DMS53 (cell line): ENCODE measurements at regions not wholly inside any gene's neighbourhood (a gene's known extent, or its start where the extent isn't known, plus 50 kb on each side); places are given as distances from the start of the nearest gene placed in this dataset.

Experiments used
- DNase-seq: peaks from one replicate; lab custom pipeline; 2025; lab: John Stamatoyannopoulos, UW

DNA sequence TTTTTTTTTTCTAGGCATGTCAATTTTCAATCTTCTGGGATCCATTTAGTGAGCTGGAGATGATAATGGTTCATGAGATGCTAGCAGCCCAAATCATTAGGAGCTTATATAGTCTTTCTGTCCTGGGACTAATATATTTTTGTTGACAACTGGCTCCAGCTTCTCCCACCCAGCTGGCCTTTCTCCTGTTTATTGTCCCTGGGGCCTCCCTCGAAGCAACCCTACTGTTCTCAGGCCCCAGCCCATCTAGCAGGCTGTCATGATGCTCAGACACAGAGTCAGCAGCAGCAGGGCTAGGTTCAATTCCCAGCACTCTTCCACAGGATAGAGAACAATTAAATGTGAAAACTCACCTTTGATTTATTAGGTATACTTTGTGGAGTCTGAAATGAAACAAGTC is 127.6 kb upstream of the MID1 start:
- no peak for DNase-seq

DNA sequence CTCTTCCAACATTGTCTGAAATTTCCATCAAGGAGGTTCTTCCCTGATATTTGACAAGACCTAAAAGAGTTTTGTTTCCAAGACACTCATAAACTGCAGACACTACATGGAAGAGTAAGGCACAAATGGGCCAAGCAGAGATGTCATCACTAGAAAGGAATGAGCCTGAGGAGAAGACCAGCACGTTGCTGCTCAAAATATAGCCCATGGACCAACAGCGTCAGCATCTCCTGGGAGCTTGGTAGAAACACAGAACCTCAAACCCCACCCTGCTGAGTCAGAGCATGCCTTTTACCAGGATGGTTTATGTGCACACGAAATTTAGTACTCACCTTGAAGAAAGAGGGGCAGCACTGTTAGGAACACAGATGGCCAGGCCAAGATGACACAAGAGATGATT is 128.7 kb upstream of the MID1 start:
- DNase-seq: no peak

DNA sequence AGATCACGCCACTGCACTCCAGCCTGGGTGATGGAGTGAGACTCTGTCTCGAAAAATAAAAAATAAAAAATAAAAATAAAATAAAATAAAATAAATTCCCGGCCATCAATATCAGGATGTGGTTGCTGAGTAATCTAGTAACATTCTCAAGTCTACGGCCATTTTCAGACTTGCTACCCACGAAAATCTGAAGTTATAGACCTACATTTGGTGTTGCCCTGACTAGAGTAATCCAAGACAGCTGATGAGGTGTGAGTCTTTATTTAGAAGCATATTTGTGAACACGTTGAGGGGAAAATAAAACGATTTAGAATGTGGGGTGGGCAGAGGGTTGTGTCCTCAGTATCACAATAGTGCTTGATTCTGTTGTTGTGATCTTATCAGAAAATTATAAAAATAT is 130.2 kb upstream of the MID1 start:
- DNase-seq: no peak

DNA sequence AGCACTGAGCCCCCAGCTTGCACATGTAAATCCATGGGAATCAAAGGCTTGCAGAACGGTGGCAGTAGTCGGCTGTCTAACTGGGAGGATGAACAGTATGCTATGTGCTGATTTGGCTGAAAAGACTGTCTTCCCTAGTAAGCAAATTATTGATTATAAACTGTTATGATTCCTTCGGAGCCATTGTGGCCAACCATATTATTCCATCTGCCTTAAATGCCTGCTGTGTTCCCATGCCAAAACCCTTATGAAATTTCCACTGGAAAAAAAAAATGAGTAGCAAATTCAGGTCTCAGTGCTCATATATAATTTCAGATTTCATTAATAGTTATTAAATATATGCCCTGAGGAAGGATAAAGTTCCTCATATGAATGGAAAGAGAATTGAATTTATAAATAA is 132.7 kb upstream of the MID1 start:
- DNase-seq: no peak

DNA sequence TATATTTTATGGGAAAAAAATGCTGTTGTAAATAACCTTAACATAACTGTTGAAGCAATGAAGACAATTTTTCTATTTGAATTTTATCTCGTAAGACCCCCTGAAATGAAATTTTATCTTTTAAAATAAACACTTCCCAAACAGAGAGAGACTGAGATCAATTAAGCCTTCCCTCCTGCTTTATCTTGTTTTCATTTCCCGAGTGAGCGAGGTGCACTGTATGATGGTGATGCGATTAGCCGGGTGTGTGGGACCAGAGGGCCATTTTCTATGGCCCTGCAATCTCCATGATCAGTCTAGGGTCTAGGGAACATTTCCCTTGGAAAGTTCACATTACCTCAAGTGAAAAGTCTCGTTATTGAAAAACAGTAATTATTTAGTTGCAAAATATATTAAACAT is 134.1 kb upstream of the MID1 start:
- no peak for DNase-seq

DNA sequence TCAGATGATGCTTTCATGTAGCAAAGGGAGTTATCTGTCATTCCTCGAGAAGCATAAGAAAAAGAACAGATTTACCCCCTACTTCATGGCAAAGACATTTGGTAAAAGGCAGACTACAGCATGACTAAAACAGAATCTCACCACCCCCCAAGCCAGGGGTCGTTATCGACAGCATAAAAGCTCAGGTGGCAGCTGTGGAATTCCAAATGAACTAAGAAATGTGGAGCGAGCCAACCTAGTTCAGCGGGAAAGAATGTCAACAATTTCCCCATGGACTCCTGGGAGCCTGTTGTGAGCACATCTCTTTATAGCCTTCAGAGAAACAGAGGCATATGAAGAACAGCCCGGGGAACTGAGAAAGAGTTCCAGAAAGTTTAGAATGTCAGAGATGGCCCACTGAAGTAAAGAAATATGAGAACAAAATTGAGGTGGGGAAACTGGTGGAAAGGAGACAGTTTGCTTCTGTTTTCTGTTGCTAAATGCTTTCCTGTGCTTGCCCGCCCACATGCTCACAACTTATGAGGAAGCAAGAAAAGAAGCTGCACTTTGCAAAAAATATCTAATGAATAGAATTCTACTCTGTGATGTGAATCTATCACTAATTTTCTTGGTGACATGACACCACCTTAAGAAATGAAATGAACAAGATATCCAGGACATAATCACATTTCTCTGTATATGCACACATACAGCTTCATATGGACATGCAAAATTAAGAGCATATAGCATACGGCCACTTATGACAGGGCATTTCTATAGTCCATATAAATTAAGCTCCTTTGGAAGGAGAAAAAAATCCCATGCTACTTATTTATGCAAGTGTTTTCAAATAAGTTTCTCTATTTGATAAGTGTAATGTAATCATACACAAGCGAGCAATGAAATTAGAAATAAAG is 135.3 kb upstream of the MID1 start:
- no peak for DNase-seq

DNA sequence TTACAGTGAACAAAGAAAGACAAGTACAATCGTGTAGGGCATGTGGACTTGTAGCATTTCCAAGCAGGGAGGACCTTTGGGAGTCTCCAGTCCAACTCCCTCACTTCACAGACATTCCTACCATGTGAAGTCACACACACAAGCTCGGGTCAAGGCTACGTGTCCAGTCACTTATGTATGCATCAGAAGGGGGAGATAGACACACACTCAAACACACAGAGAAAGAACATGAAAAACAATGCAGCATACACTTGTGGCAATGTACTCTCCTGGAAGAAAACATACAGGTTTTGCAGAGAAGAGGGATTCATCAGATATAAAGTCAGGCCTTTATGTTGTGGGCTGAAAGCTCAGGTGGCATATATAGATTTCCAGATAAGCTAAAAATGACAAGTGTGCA is 136.1 kb upstream of the MID1 start:
- peak; percentile 0 for DNase-seq

DNA sequence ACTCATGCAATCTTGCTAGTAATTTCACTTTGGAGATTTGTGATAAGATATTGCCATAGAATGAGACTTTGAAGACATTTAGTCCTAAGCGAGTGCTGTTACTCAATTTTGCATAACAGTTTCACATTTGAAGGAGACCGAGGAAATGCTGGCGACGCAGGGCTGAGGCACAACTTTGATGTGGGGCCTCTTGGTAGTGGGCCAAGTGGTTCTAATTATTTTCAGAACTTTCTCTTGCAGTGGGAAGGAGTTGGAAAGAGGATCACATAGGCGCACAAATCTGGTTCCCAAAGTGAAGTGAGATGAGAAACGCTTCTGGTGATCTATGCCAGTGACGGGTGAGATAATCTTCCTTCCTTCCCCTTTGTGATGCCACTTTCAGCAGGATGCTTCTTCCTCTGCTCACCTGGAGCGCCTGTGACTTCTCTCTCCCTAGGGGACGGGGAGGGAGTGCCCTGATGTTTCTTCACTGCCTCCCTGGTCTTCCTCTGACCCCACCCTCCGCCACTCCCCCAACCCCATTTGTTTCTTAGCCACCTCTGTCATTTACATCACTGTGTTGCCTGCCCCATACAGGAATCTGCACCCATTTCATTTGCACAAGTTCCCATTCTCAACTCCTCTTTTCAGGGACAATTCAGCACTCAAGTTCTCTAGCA is 138.9 kb upstream of the MID1 start:
- no peak for DNase-seq

DNA sequence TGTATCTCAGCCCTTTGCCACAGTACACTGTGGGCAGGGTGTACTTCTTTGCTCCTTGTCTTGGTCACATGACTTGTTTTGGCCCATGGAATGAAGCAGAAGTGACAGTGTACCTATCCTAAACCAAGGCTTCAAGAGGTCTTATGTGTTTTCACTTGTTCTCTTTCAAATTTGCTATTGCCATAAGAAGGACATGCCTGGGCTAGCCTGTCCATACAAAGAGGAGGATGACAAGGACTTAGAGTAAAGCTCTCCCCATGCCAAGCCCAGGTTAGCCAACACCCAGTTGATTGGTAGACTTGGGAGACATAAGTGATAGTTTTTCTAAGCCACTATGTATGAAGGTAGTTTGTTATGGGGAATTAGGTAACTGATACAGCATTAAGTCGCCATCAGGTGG is 141.1 kb upstream of the MID1 start:
- DNase-seq: no peak

DNA sequence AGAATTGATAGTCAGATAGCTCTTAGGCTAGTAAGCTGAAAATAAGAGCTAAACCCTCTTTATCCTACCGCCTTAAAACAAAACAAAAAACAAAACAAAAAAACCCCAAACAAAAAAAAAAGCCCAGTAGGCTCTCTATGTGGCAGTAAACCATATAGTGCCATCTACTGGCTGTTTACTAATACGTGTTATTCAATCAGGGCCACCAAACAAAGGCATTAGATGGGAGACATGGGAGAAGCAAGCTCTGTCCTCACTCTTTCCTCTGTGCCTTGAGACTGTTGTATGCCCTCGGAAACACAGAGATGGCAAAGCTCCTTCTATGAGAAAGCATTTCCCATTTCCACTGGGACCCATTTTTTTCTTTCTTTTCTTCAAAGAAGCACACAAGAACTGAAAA is 148.8 kb upstream of the MID1 start:
- peak; percentile 44 for DNase-seq

DNA sequence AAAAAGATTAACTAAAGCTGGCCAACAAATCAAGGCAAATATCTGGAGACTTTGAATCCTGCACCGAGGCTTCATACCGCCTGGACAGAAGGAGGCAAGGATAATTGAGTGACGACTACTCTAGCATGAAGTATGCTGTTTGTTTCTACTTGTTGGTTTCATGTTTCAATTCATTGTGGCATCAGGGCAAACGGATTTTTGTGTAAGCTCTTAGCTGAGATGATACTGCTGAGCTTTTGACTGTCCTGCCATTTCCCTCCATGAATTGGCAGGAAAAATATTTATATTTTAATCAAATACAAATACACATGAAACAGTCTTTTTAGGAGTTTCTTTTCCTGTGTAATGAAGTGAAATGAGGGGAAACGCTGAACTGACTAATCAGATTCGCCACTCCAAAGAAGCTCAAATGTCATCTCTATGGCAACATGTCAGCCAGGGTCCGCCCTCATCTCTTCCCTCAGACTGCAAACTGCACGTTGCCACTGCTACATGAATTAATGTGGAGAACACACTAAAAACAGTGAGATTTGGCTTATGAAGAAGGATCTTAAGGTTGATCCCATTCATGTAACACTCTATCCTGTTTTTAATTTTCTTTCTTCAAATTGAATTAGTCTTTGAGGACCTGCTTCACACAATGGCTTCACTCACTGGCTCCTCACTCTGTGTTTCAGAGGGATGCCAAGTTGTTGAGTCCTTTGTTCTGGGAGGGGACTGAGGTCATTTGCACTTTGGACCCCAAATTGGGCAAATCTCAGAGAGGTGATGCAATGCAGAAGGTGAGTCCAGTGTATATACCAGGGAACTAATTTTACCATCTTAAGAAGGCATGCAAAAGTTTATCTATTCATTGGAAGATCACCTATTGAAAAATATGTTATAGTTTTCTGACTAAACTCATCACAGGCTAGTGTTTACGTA is 149.6 kb upstream of the MID1 start:
- peak; percentile 12 for DNase-seq

DNA sequence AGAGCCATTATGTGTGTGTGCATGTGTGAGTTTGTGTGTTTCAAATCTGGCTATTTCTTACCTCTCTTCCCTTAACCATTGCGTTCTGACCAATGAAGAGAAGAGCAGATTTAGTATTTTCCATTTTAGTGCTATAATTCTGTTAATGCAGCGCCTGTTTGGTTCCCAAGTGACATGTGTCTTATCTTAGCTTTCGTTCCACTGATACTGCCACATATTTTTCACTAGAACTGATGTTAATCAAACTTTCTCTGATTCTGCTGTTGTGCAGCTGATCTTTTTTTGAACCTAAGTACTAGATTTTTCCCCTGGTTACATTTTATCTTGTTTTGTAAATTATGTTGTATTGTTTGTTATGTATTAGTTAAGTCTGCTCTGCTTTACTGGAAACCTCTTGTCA is 152.9 kb upstream of the MID1 start:
- no peak for DNase-seq

DNA sequence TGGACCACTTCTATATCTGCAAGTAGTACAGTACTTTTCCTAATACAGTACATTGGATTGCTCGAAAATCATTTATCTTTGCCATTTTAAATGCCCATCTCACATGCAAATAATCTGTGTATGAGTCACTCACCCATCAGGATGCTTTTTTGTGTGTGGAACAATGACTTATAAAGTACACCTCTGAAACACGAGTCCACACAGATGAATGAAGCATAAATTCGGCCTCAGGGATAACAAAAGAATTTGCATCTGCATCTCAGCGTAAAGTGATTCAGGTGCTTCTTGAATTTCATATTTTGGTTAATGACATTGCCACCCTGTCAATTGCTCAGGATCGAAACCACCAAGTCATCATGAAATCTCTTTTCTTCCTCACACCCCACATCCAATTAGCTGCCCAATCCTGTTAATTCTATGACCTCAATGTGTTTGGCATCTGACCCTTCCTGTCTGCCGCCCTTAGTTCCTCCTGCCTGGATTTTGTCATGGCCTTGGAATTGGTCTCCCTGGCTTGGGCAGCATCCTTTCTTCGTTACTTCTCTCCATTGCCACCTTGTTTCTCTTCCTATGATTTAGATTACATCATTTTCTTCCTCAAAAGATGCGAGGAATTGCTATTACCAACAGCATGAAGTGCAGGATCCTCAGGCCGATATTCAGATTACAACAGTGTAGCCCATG is 161.6 kb upstream of the MID1 start:
- DNase-seq: no peak

DNA sequence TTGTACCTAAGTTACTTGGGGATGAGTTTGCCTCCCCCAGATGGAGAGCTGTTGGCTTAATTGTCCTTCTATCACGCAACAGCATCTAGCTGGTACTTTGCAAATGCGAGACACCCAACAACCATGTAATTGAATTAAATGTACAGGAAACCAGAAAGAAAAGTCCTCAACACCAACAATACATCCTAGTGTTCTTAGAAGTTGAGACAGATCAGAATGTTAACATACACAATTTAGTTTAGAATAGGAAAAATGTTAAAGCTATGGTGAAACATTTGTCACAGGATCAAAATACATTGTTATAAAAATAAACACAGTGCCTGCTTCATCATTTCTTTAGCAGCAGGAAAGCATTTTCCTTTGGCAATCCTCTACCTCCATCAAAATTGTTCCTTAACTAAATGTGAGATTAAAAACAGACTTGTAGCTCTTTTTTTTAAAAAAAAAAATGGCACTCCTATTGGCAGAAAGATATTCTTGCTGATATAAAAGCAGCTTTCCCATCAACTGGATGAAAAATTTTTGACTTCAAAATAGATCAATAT is 163.1 kb upstream of the MID1 start:
- no peak for DNase-seq

DNA sequence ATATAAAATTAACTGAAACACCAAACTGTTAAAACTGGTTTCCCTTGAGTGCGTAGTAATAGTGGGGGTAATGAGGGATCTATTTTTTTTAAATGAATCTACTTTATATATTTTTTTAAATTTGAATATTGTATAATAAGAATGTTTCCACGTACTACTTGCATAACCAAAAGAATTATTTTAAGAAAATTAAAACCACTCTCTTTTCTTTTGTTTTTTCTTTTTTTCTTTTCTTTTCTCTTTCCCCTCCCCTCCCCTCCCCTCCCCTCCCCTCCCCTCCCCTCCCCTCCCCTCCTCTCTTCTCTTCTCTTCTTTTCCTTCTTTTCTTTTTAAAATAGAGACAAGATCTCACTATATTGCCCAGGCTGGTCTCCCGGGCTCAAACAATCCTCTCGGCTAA is 166.9 kb upstream of the MID1 start:
- DNase-seq: no peak

DNA sequence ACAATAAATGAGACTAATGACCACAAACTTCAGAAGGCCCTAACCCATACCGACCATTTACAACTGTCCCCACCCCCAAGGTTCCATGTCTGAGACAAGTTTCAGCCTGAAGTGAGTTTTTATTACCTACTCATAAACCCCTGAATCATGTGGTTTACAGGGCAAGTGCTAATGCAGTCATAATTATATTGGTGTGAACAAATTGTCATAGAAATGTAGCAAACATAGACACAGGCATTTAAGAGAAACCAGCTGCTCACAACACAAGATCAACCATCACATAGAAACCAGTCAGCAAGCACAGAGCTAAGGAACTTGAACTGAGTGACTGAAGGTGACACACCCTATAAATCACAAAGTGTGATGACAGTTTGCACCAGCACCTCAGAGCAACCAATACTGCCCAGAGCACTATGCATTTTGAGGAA is 173.8 kb upstream of the MID1 start:
- DNase-seq: no peak

DNA sequence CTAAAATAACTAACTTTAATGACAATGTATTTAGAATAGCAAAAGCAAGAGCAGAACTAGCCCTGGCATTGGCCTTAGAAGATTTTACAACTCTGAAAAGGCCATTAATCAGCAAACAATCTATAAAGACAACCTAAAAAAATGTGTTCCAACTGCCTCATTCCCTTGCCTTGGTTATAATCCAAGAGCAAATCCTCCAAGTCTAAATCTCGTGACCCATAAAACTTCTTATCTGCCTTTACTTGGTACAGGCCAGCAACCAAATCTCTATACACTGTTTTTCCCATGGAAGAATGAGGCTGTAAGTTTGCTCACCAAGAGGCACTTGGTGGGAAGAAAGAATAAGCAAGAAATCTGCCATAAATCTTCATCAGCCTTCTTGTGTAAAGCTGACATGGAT is 175.3 kb upstream of the MID1 start:
- DNase-seq: no peak

DNA sequence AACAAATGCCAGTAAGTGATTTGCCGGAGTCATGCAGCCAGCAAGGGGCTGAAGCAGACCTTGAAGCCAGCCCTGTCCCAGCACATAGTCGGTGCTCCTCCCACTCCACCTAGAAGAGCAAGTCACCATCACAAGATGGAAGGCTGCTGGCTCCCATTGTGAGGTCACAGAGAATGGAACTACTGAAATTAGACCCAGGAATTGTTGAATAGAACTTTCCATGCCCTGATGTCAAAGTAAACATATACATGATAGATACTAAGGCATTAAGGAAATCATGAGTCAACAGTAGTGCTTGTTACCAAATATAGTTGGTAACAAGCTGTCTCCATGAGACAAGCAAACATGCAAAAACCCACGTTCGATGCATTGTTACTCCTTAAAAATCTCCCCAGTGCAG is 177.1 kb upstream of the MID1 start:
- no peak for DNase-seq

DNA sequence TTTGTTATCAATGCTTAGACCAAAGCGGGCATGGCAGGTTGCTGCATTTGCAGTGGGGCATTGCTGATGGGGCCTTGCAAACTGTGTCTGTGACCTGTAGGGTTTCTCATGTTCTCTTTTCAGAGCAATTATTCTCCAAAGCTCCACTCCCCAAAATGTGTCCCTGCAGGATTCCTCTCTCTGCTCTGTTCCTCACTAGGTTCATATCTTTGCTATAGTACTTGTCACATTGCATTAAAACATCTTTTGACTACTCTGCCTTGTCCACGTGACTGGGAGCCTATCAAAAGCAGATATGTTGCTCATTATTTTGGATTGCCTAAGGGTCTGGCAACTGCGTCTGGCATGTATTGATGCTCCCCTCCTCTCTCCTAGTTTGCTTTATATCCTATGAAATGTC is 177.7 kb upstream of the MID1 start:
- no peak for DNase-seq

DNA sequence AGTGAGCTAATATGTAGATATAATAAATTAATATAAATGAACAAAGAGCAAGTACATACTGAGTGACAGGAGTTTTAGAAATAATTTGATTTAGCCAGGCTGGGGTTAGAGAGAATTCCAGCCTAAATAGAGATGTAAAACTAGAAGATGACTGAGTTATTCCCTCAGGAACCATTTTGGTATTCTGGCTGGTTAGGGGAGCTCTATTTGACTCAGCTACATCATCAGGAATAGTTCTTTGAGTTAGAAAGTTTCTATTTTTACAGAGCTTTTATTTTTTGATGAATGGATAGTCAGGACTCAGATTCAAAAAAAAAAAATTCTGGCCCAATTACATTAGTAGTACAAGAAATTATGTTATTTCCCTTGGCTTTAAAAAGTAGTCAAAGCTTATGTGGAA is 180.4 kb upstream of the MID1 start:
- no peak for DNase-seq

DNA sequence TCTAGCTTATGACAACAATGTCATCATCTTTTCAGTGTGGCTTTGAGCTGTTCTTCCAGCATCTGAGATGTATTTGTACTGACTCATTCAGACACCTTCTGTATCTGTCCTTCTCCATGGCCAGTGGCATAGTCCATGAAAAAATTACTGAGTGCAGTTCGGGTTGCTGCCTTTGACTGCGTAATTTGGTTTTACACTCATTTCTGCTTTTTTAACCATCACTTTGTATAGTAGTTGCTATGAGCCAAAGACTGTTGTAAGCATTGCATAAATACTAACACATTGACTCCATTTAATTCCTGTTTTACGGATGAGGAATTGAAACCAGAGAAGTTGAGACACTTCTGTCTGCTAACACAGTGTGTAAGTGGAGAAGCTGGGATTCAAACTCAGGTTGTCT is 190.7 kb upstream of the MID1 start:
- DNase-seq: no peak

DNA sequence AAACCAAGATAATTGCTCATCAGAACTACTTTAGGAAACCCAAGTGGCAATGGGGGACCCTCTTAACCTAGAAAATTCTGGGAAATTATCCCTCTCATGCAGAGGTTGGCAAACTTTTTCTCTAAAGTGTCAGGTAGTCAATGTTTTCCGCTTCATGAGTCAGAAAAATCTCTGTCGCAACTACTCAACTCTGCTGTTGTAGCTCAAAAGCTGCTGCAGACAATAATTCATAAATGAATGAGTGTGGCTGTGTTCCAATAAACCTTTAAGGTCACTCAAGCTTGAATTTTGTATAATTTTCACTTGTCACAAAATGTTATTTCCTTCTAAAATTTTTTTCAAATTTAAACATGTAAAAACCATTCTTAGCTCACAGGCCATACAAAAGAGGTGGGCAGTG is 193.4 kb upstream of the MID1 start:
- DNase-seq: no peak
